Cerebellar nuclear complex (tissue), 1 donor: ENCODE measurements at regions not wholly inside any gene's neighbourhood (a gene's known extent, or its start where the extent isn't known, plus 50 kb on each side); places are given as distances from the start of the nearest gene placed in this dataset.

Experiments used
- DNase-seq, 2 experiments: peaks; one replicate each; lab custom pipeline; 2025; lab: John Stamatoyannopoulos, UW

- DNase-seq = no peak
Observed at GRCh38 chr3:150268426-150269391, 139.4 kb upstream of the TSC22D2 start.

- no peak for DNase-seq
Observed at GRCh38 chr3:150267288-150267687, 140.8 kb upstream of the TSC22D2 start.

GRCh38 chr3:150265305-150265704, 142.8 kb upstream of the TSC22D2 start:
- DNase-seq = no peak

DNA sequence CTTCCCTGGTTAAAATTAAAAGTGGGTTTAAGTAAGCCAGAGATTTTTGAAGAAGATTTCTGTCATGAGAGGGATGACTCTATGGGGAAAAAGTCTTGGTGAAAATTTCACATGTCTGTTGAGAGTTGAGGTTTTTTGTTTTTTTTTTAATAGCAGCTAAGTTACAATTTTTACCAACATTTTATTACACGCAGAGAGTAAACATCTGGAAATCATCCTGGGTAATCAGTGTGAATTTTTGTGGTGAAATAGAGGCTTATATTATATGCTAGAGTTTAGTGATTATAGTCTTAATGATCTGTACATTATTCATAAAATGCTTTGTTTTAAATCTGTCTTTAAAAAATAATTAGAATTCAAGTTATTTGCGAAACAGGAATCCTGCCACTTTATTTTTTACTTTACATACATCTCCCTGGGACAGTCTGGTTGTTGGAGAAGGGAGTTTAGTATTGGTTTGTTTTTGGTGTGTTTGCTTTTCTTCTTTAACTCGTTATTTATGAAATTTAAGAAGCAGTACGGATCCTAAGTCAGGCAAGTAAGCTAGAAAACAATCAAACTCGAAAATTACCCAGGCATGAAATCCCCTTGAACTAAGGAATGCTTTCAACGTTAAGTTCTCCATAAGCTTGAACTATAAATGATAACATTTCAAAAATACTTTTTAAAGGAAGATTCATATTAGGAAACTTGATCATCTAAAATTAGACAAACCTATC, 143.4 kb upstream of the TSC22D2 start:
- no peak for DNase-seq

GRCh38 chr3:150261958-150262357, 146.1 kb upstream of the TSC22D2 start:
- DNase-seq = no peak

DNA sequence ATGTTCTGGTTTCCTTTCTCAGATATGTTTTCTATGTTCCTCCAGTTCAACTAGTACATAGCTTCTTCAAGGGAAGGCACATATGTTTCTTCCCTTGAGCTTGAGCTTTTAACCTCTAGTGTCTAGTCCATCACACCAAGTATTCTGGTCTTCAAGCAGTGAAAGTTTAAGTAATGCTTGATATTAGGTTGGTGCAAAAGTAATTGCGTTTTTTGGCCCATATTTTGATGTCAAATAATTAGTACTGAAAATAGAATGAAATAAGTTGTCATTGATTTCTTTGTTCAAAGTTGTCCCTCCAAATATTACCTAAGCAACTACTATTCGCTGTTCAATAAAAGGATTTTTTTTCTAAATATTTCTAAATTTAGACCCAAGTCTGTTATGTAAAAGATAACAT, 146.7 kb upstream of the TSC22D2 start:
- no peak for DNase-seq

GRCh38 chr3:150260398-150260710, 147.7 kb upstream of the TSC22D2 start:
- DNase-seq = no peak

GRCh38 chr3:150259526-150260397, 148.3 kb upstream of the TSC22D2 start:
- no peak for DNase-seq

DNA sequence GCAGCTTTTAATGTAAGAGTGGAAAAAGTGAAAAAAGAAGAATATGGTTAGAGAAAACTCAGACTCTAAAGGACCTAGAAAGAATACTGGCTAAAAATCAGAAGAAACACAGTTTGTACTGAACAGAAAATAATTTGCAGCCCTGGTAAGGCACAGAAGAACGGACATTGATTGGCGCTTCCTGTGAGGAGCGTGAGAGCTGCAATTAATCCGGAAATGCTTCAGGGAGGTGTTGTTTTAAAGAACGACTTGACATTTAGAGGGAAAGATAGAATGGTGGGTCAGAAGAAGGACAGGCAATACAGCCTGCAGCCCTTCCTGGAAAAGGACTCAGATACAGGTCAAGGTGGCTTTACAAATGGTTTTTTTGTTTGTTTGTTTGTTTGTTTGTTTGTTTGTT, 151.3 kb upstream of the TSC22D2 start:
- no peak for DNase-seq

- no peak for DNase-seq
Observed at GRCh38 chr3:150256318-150256717, 151.8 kb upstream of the TSC22D2 start.

GRCh38 chr3:150255826-150256225, 152.3 kb upstream of the TSC22D2 start:
- no peak for DNase-seq

DNA sequence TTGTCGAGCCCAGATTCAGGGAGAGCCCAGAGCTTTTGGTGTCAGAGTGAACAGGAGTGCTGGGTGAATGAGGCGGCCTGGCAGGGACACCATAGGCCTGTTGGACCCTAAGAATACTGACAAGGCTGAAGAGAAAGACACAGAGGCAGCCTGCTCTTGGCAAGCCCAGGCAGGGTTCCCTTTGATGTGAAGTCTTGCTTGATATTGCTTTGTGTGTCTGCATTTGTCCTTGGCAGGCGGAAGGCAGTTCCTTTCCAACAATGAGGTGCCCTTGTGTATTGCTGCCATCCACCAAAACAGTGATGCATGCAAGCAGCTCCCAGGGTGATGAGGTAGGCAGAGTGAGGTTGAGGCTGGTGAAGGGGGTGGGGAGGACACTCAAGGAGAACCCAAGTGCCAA, 152.7 kb upstream of the TSC22D2 start:
- no peak for DNase-seq

GRCh38 chr3:150254309-150254708, 153.8 kb upstream of the TSC22D2 start:
- no peak for DNase-seq

DNA sequence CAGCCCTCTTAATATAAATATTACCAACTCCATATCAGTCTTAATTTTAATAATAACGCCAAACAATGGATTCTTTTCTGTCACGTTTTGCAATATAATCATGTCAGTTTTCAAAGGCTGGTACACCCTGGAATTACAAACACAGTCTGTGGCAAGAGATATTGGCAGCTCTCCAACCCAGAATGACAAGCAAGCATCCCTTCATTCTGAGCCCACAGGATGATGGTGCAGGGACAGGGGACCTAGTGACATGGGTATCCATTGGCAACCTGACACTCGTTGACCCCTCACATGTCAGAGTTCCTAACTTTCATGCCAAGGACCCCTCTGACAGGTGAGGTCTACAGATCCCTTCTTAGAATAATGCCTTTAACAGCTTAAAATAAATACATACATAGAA, 154.5 kb upstream of the TSC22D2 start:
- no peak for DNase-seq

DNA sequence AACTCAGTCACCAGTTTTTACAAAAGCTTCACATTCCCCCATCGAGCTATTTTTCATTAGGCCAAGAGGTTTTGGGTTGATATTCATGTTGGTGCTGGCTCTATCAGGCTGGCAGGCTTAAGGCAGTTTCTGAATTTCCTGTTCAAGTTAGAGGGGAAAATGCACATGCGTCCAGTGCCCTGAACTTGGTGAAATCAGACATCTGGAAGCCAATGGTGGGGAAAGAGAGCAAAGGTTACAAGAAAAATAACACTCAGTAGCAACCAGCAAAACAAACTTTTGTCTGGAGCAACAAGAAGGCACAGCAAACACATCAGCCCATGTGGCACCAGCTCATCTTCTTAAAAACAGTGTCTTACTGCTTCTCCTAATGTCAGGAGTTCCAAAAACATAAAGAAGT, 155.6 kb upstream of the TSC22D2 start:
- no peak for DNase-seq

DNA sequence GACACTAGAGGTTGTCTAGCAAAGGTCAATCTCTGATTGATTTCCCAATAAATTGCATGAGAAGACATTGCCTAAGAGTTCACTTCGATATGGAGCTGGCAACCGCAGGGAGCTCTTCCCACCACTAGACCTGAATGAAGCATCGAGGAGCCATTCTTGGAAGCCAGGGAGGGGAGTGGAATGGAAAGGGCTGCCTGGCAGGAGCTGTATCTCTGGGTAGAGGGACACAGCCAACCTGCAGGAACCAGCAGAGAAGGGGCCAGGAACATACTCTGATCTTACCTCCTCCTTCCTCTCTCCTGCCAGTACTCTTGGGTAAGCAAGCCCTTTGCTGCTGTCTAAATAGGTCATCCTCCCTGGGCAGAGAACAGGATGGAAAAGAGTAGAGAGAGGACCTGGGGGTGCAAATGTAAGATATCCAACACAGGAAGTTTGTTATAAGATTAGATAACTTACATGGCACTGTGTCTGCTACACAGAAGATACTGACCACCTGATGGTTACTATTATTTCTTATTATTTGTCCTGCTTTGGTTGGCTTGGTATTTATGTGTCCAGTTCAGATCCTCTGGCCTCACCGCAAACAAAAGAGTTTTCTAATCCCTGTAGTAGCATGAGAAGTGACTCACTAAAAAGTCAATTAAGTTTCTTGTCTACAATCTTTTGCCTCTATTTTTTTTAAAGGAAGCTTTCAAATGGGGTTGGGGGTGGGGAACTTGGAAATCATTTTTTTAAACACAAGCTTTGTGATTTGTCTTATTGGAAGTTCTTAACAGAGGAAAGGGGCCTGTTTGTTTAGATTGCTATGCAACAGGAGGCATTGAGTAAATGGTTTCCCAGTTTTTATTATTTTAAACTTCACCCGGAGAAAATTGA, 156.7 kb upstream of the TSC22D2 start:
- no peak for DNase-seq

DNA sequence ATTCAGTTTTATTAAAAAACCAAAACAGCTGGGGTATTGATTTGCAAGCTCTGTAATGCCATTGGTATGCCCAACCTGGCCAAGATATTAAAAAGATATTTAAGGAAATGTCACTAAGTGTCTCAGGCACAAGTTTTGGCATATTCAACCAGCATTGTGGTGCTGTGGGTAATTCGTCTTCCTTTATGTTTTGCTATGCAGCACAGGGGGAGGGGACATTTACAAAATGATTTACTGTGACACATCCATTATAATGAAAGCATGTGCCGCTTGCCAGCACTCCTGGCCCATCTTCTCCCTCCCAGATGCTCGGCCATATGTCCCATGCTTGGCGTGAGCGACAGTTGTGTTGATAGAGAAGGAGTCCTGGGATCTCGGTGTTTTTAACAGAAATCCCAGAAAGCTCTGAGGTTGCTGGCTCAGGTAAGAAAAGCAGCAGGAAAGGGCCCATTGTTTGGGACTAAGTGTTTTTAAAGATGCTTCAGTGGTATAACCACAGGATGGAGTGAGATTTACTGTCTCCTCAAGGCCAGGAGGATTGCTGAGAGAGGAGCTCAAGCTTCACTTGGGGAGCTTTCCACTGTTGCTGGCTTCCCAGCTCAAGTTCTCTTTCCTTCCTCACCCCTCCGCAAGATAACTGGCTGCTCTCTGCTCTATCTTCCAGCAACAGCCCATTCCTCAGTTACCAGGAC, 158.2 kb upstream of the TSC22D2 start:
- no peak for DNase-seq

DNA sequence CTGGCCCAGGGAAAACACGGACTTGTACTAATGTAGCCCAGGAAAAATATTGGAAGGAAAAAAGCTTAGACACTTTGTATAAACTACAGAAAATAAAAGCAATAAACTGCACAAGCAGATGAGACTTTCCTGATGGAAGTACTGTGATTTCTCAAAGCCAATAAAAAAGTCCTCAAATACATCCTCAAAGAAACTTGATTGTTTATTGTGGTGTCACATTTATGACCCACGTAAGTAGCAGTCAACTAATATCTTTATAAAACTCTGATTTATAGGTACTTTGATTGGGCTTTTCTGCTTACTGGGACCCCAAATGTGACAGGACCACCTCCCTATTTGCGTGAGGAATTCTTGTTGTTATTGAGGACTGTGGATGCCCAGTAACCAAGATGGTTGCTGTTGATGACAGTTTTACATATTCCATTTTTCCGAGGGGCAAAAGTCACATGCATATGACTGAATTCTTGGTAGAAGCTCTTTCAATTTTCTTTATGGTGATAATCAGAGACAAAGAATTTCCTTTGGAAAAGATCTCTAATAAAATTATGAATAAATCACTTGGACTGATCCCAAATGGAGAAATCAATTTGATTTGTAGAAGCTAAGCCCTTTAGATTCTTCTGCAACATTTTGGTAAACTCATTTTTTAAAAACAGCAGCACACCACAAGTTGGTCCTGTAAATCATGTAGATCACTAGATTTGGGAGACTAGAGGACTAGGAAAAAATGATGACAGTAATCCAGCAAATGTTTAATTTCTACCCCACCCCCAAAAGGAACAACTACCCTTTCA, 159.0 kb upstream of the TSC22D2 start:
- DNase-seq = no peak

- no peak for DNase-seq
Observed at GRCh38 chr3:150248116-150248887, 159.8 kb upstream of the TSC22D2 start.
